GM23248 (cell line): ENCODE measurements at regions not wholly inside any gene's neighbourhood (a gene's known extent, or its start where the extent isn't known, plus 50 kb on each side); places are given as distances from the start of the nearest gene placed in this dataset.
"Not testable (repeated sequence)": the region's sequence is repeated elsewhere in the genome, so short reads cannot be mapped to it uniquely, and the experiment has no call there.

ENCODE experiments used
- DNase-seq: peaks from one replicate; pipeline ENCODE4 v3.0.0-alpha.2; 2015
- H2AFZ ChIP-seq: fragments of 200-600 bp; sonication (generic); 2 replicates; pipeline ENCODE4 v1.6.1; 2016; ENCODE audit warnings: antibody characterized with exemption
- H3F3A ChIP-seq: fragments of 200-600 bp; sonication (generic); 2 replicates; pipeline ENCODE4 v1.6.1; 2016; ENCODE audit warnings: mild to moderate bottlenecking, antibody characterized with exemption, mixed run types; ENCODE audit not compliant: insufficient read depth
- H3K27ac ChIP-seq: fragments of 200-600 bp; sonication (generic); 2 replicates; pipeline ENCODE4 v1.5.1; 2016; ENCODE audit warnings: mild to moderate bottlenecking
- H3K27me3 ChIP-seq: fragments of 200-600 bp; sonication (generic); replicated peaks from 2 replicates; pipeline ENCODE4 v1.6.1; 2016; ENCODE audit warnings: mild to moderate bottlenecking; ENCODE audit not compliant: insufficient read depth
- H3K36me3 ChIP-seq: fragments of 200-600 bp; sonication (generic); 2 replicates; pipeline ENCODE4 v1.6.1; 2016; ENCODE audit warnings: low read depth, mild to moderate bottlenecking
- H3K4me1 ChIP-seq: fragments of 200-600 bp; sonication (generic); 2 replicates; pipeline ENCODE4 v1.6.1; 2016; ENCODE audit warnings: mild to moderate bottlenecking; ENCODE audit not compliant: insufficient read depth
- H3K4me2 ChIP-seq: fragments of 200-600 bp; sonication (generic); one replicate; pipeline ENCODE4 v1.6.1; 2016; ENCODE audit warnings: mild to moderate bottlenecking; ENCODE audit not compliant: unreplicated experiment
- H3K4me3 ChIP-seq: fragments of 200-600 bp; sonication (generic); 2 replicates; pipeline ENCODE4 v1.5.1; 2016; ENCODE audit warnings: mild to moderate bottlenecking
- H3K79me2 ChIP-seq: fragments of 200-600 bp; sonication (generic); 2 replicates; pipeline ENCODE4 v1.6.1; 2016; ENCODE audit warnings: mild to moderate bottlenecking; ENCODE audit not compliant: insufficient read depth
- H3K9ac ChIP-seq: fragments of 200-600 bp; sonication (generic); 2 replicates; pipeline ENCODE4 v1.6.1; 2016; ENCODE audit warnings: mild to moderate bottlenecking
- H3K9me2 ChIP-seq: fragments of 200-600 bp; sonication (generic); 2 replicates; pipeline ENCODE4 v1.6.1; 2016; ENCODE audit warnings: mixed run types, mild to moderate bottlenecking, moderate library complexity; ENCODE audit not compliant: insufficient read depth
- H3K9me3 ChIP-seq: fragments of 200-600 bp; sonication (generic); one replicate; pipeline ENCODE4 v1.6.1; 2017; ENCODE audit warnings: low read depth
- H4K20me1 ChIP-seq: fragments of 200-600 bp; sonication (generic); 2 replicates; pipeline ENCODE4 v1.6.0; 2016; ENCODE audit not compliant: insufficient read depth
- EZH2 ChIP-seq: fragments of 200-600 bp; sonication (generic); IDR thresholded peaks from 2 replicates; pipeline ENCODE4 v1.6.1; 2018; ENCODE audit warnings: antibody characterized with exemption, mild to moderate bottlenecking; ENCODE audit not compliant: insufficient read depth, poor library complexity, severe bottlenecking
- EZH2phosphoT487 ChIP-seq: fragments of 200-600 bp; sonication (generic); IDR thresholded peaks from 2 replicates; pipeline ENCODE4 v1.6.1; 2018; ENCODE audit warnings: antibody characterized with exemption, moderate library complexity, mild to moderate bottlenecking, low read depth; ENCODE audit not compliant: insufficient read depth
- WGBS, 2 experiments: methylation state at CpG; one replicate each; pipeline ENCODE4 v1.1.6; 2015 to 2017; ENCODE audit warnings: low lambda C conversion rate in 2 of 2, low coverage in 1 of 2; ENCODE audit errors: missing lambda C conversion rate in 2 of 2; 5-methylcytosine and 5-hydroxymethylcytosine counted together
- in situ Hi-C: fragments of 300-500 bp; cut with MboI; formaldehyde crosslinking; loops from 2 replicates; pipeline ENCODE4 v1.15.0; 2020

DNA sequence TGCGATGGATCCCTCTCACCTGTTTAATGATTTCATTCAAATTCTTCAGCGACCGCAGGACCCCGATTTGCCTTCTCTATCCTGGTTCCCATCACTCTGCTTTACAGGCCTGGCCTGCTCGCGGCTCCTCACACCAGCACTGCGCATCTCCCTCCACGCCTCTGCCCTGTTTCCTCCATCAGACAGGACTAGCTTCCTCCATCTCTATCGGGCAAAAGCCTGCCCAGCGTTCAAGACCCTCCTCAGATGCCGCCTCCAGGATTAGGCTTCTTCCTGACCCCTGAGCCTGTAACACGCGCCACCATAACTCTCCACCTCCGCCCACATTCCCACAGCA is 881.1 kb upstream of the DEFB115 start:
- 55 to 66% methylated on average over 14 of the region's 14 CpGs for WGBS, 2 experiments

DNA sequence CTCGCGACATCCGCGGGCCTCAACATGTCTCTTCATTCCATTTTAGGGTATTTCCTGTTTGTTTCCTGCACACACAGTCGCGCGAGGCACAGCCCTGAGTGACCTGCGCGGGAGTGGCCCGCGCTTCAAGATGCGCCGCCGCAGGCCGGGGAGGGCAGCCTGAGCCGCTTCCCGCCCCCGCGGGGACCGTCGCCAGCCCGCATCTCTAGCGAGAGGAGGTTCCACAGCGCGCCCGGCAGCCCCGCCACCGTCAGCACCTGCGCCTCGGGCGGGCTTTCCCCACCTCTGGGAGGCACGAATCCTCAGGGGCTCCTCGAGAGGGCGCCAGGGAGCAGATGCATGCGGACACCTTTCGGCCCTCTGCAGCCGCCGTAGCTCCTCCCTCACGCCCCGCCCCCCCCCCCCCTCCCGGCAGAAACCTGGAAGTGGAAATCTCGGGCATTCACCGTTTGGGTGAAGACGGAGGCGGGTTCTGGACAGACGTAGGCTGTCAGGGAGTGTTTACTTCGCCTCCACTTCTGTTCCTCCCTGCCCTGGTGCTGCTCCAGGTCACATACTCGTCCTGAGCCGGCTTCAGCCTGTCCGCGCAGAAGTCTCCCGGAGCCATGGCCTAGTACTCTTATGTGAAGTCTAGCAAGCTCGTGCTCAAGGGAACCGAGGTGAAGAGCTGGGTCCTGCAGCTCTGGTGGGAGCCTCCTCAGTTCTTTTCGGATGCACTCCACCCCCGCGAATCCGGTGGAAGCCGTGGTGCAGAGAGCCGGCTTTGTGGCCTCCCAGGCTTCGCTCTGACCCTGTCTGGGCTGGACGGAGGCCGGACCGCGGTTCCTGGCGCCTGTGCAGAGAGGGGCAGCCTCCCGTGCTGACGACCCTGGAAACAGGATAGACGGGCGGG is 880.5 kb upstream of the DEFB115 start:
- WGBS, 2 experiments = 9 to 10% methylated on average over 55 to 68 of the region's 70 CpGs
- TF ChIP-seq EZH2 (no peak), EZH2phosphoT487 (no peak)

More for the DNA sequence above, 881.1 kb upstream of the DEFB115 start:
- H3K4me1 ChIP-seq, H3F3A ChIP-seq, H3K9me3 ChIP-seq, in situ Hi-C loops, H3K36me3 ChIP-seq, DNase-seq, H3K27me3 ChIP-seq, H3K9me2 ChIP-seq, H4K20me1 ChIP-seq, H3K27ac ChIP-seq: not testable (repeated sequence)
- peak overlapping the region; percentile 88; the same call in 1 of the 2 replicates for H3K9ac ChIP-seq
- H3K4me2 ChIP-seq = peak overlapping the region; percentile 76
- H2AFZ ChIP-seq = peak overlapping the region; percentile 86
- peak overlapping the region; percentile 86 for H3K4me3 ChIP-seq
- peaks cover 24% of the 10 kb centered on the region for H3K79me2 ChIP-seq

DNA sequence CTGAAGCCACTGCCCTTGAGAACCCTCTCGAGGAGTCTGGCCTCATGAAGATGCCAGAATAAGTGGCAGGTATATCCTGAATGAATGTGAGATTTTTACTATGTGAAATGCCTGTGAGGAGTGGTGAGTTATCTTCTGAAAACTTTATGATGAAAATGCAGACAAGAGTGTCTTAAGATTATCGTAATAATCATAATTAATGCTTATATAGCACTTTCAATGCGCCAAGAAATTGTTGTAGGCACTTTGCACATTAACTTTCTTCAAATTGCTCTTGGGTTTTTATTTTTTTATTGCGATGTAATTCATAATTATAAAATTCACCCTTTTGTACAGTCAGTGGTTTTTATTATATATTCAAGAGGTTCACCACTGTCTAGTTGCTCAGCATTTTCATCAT is 879.1 kb upstream of the DEFB115 start:
- H3K9me2 ChIP-seq, H4K20me1 ChIP-seq, H3K27ac ChIP-seq, H3K4me1 ChIP-seq, H3F3A ChIP-seq, in situ Hi-C loops, H3K27me3 ChIP-seq, H3K36me3 ChIP-seq, DNase-seq, H3K9me3 ChIP-seq: not testable (repeated sequence)
- H3K79me2 ChIP-seq = peaks cover 33% of the 10 kb centered on the region
- WGBS, 2 experiments = 32 to 46% methylated on average over 4 of the region's 4 CpGs
- peak overlapping the region; percentile 86 for H2AFZ ChIP-seq
- peak overlapping the region; percentile 88; the same call in 1 of the 2 replicates for H3K9ac ChIP-seq
- peak overlapping the region; percentile 76 for H3K4me2 ChIP-seq
- H3K4me3 ChIP-seq = peak overlapping the region; percentile 86

More for the DNA sequence above, 880.5 kb upstream of the DEFB115 start:
- H3K4me2 ChIP-seq = peak overlapping the region; percentile 76
- peaks cover 26% of the 10 kb centered on the region for H3K79me2 ChIP-seq
- peak overlapping the region; percentile 86 for H2AFZ ChIP-seq
- H4K20me1 ChIP-seq = no peaks in the 10 kb centered on the region
- in situ Hi-C loops = no loop called here
- no peaks in the 10 kb centered on the region for H3K4me1 ChIP-seq
- no peaks in the 10 kb centered on the region for H3K9me2 ChIP-seq
- no peaks in the 10 kb centered on the region for H3F3A ChIP-seq
- no peaks in the 10 kb centered on the region for H3K27me3 ChIP-seq
- H3K27ac ChIP-seq = peak overlapping the region; percentile 67
- H3K4me3 ChIP-seq = peak overlapping the region; percentile 86
- peak; percentile 87 for DNase-seq
- H3K36me3 ChIP-seq = peaks cover 6% of the 10 kb centered on the region
- H3K9me3 ChIP-seq = no peaks in the 10 kb centered on the region
- H3K9ac ChIP-seq = peak overlapping the region; percentile 88

GRCh38 chr20:30378721-30379120 is 878.7 kb upstream of the DEFB115 start:
- Histone ChIP-seq H3K79me2 (peaks cover 33% of the 10 kb centered on the region), H3K4me2 (peak overlapping the region; percentile 76)
- H3K36me3 ChIP-seq, H3K9me2 ChIP-seq, H2AFZ ChIP-seq, H3K9ac ChIP-seq, H3K27ac ChIP-seq, H3K27me3 ChIP-seq, H3F3A ChIP-seq, H3K9me3 ChIP-seq, H3K4me1 ChIP-seq, DNase-seq, H4K20me1 ChIP-seq, in situ Hi-C loops, H3K4me3 ChIP-seq: not testable (repeated sequence)
- 90 to 100% methylated on average over 1 of the region's 1 CpG for WGBS, 2 experiments

DNA sequence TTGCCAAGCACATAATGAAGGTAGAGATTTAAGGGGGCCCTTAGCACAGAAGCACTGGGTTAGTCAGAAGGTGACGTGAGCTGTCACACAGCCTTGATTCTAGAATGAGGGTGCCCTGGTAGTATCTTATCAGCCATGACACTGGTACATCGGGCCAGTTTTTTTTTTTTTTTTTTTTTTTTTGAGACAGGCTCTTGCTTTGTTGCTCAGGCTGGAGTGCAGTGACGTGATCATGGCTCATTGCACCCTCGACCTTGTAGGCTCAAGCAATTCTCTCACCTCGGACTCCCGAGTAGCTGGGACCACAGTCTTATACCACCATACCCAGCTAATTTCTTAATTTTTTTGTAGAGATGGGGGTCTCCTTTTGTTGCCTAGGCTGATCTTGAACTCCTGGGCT is 872.6 kb upstream of the DEFB115 start:
- in situ Hi-C loops = not testable (repeated sequence)

DNA sequence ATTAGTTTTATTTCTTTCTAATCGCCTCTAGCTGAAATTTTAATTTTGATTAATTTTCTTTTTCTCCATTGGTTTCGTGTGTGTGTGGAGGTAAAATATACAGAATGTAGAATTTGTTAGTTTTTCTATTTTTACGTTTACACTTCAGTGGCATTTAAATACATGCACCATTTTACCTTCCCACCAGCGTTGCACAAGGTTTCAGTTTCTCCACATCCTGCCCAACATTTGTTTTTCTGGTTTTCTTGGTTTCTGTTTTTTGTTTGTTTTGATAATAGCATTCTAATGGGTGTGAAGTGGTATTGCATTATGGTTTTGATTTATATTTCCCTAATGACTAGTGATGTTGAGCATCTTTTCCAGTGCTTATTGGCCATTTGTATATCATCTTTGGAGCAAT is 871.4 kb upstream of the DEFB115 start:
- H3K4me2 ChIP-seq, H3K4me1 ChIP-seq, H3K9me3 ChIP-seq, H3K4me3 ChIP-seq, H3K9me2 ChIP-seq, H2AFZ ChIP-seq, H3F3A ChIP-seq, H4K20me1 ChIP-seq, H3K9ac ChIP-seq, H3K27me3 ChIP-seq, H3K27ac ChIP-seq, DNase-seq, in situ Hi-C loops: not testable (repeated sequence)
- peaks cover 24% of the 10 kb centered on the region for H3K79me2 ChIP-seq
- H3K36me3 ChIP-seq = peaks cover 20% of the 10 kb centered on the region
- 88 to 94% methylated on average over 4 of the region's 4 CpGs for WGBS, 2 experiments

More for the DNA sequence above, 872.6 kb upstream of the DEFB115 start:
- 77 to 82% methylated on average over 6 of the region's 6 CpGs for WGBS, 2 experiments
- H3K4me1 ChIP-seq, H3K27me3 ChIP-seq, H2AFZ ChIP-seq, H3F3A ChIP-seq, H3K4me3 ChIP-seq, H3K27ac ChIP-seq, H3K4me2 ChIP-seq, H4K20me1 ChIP-seq, H3K9me2 ChIP-seq, DNase-seq, H3K9me3 ChIP-seq, H3K9ac ChIP-seq: not testable (repeated sequence)
- Histone ChIP-seq H3K36me3 (peaks cover 18% of the 10 kb centered on the region), H3K79me2 (peaks cover 28% of the 10 kb centered on the region)

GRCh38 chr20:30387823-30388222 is 869.6 kb upstream of the DEFB115 start:
- WGBS, 2 experiments = 87% methylated on average over 4 of the region's 4 CpGs
- in situ Hi-C loops = not testable (repeated sequence)

More at GRCh38 chr20:30387823-30388222, 869.6 kb upstream of the DEFB115 start:
- H3K9ac ChIP-seq, H4K20me1 ChIP-seq, H3K27ac ChIP-seq, H3K4me3 ChIP-seq, H2AFZ ChIP-seq, DNase-seq, H3F3A ChIP-seq, H3K27me3 ChIP-seq, H3K9me3 ChIP-seq, H3K4me1 ChIP-seq, H3K9me2 ChIP-seq, H3K4me2 ChIP-seq: not testable (repeated sequence)
- Histone ChIP-seq H3K36me3 (peaks cover 17% of the 10 kb centered on the region), H3K79me2 (peaks cover 13% of the 10 kb centered on the region; the same call in 1 of the 2 replicates)
